ENCODE measurements at regions not wholly inside any gene's neighbourhood (a gene's known extent, or its start where the extent isn't known, plus 50 kb on each side); places are given as distances from the start of the nearest gene placed in this dataset.

- DNase-seq: no peak
These were observed 176.1 kb downstream of the DAD1 start for GRCh38 chr14:22412926-22413411.

GRCh38 chr14:22411398-22412055 is 177.5 kb downstream of the DAD1 start:
- DNase-seq: no peak

- no peak for DNase-seq
These were observed 178.5 kb downstream of the DAD1 start for GRCh38 chr14:22410497-22410896.

- no peak for DNase-seq
These were observed 180.0 kb downstream of the DAD1 start for GRCh38 chr14:22409006-22409405.

DNA sequence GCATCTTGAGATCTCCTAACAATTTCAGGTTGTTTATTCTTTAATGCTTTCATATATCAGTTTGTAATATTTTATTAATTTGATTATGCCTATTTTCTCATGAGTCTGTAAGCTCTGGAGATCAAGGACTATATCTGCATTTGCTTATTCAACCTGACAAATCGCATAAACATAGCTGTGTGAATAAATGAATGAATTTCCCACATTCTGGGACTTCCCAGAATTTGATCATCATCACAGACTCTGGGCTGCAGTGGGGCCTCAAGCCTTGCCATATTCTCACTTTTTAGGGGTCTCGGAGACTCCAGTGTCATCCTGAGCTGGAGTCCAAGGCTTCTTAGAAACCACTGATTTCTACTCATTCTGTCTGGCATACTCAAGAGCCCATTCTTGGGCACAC is 180.5 kb downstream of the DAD1 start:
- DNase-seq: no peak

- DNase-seq: no peak
These were observed 182.0 kb downstream of the DAD1 start for GRCh38 chr14:22407033-22407432.

DNA sequence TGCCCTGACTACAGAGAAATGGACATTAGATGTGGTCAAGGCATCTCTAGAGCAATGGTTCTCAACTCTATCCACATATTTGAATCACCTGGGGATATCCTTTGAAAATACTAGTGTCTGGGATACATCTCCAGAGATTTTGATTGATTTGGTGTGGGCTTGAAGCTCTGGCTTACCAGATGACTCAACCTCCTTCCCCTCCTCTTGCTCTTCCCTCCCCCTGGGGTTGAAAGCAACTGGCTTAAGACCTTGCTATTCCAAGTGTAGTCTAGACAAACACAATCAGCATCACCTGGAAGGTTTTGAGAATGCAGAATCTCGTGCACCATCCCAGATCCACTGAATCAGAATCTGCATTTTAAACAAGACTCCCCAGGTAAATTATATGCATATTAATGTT is 183.8 kb downstream of the DAD1 start:
- no peak for DNase-seq

DNA sequence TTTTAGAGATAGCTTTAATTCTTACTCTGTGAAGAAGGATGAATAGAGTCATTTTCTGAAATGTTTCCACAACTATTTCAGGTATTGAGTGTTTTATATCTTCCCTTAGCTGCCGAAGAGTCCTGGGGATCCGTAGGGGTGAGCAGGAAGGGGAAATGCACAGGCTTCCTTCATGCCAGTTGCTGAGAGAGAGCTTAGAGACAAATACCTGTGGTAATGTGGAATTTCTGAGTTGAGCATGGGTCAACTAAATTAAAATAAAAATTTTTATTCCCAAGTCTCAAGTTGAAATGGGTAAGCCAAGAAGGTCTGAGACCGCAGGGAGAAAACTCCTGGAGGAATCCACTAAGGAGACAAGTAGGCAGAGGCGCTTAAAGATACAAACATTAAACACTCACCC is 185.7 kb downstream of the DAD1 start:
- no peak for DNase-seq

GRCh38 chr14:22400655-22401259 is 188.3 kb downstream of the DAD1 start:
- DNase-seq: no peak

DNA sequence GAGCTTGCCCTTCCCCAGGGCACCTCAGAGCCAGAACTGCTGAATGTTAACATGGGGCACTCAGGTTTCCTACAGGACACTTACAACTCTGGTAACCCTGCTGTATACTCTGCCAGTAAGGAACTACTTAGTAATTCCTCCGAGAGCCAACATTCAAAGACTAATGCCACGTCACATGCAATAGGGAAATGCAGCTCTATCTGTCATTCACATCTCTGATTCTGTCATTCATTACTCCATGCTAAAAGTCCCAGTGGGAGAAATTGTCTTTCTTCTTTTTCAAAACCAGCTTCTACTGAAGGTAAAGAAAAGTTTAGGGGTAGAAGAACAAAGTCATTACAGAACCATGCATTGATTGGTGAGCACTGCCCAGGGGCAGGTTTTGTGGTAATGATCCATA is 189.2 kb downstream of the DAD1 start:
- no peak for DNase-seq

- DNase-seq: no peak
These were observed 191.7 kb downstream of the DAD1 start for GRCh38 chr14:22397221-22397737.

- DNase-seq: no peak
These were observed 193.2 kb downstream of the DAD1 start for GRCh38 chr14:22395803-22396202.

DNA sequence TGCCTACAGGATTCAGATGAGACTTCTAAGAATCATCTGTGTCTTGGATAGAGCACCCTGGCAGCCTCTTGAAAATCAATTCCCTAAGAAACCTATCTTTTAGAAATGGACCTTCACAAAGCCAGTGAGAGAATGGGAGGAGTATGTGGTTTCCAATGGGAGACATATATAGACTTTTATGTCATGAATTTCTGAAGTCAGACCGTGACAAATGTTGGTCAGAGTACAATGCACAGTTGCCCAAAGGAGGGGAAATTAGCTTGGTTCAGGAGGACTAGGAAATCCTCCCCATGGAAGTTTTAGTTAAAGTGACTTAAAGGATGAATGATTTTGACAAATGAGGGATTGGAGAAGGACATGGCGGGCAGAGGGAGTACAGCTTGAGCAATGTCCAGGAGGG is 194.4 kb downstream of the DAD1 start:
- no peak for DNase-seq

- no peak for DNase-seq
These were observed 195.2 kb downstream of the DAD1 start for GRCh38 chr14:22393796-22394195.

DNA sequence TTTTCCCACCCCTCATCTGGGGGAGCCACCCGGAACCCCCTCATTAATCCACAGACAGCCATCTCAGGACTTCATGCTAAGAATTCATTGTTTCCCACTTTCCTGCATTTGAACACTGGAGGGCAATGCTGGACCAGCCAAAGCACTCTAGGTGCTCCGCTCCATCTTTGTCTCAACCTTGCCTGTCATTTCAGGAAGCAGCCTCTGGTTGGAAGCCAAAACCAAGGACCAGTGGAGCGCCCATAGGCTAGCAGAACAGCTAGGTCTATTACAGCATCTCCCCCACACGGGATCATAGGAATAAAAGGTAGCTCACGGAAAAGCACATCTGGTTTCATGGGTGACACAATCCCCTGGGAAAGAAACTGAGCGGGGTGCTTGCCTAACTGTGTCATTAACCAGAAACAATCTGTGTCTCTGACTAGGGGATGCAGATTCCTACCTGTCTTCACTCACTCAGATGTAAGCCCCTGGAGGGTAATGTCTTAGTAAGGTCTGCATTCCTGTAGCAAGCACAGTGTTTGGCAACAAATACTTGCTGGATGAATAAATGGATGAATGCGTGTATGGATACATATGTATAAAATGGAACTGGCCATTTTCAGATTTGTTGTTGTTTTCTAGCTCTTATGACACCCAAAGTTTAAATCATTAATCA is 197.0 kb downstream of the DAD1 start:
- no peak for DNase-seq

DNA sequence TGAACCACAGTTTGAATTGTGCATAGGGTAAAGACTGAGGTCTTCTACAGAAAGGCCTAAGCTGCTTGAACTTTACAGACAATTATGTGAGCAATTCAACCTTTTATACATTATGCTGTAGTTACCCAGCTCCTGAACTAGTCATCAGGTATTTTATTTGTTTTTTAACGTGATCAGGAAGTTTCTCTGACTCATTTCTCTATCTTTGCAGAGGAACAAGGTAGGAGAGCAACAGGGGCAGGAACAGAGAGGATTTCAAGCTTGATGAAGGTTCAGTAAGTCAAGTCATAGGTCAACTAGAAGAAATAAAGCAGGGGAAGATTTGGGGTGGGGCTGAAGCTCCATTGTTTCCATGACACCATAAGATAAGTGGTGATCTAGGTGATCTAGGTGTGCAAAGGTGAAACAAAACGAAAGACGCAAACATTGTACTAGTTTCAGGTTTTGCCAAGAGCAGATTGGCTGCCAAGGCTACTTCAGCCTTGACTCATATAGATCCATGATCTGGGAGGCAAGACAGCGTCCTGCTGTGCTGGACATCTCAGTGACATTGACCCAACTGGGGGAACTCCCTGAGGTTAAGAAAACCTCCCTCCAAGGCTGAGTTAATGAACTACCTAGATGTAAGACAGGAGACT is 198.1 kb downstream of the DAD1 start:
- DNase-seq: no peak

DNA sequence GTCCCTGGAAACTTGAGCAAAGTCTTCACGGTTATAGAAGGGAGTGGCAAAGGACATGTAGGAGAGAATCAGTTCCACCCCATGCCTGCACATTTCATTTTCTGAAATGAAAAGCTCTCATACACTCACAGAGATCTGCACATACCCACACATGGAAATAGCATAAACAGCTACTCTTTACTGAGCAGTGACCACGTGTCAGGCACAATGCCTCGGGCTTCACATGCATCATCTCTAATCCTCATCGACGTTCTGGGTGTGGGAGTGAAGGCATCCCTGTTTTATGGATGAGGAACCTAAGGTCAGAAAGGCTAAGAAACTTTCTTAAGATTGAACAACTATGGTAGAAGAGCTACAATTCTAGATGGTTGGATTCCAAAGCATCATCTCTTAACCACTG is 198.8 kb downstream of the DAD1 start:
- DNase-seq: no peak

GRCh38 chr14:22388669-22389595 is 200.1 kb downstream of the DAD1 start:
- no peak for DNase-seq

DNA sequence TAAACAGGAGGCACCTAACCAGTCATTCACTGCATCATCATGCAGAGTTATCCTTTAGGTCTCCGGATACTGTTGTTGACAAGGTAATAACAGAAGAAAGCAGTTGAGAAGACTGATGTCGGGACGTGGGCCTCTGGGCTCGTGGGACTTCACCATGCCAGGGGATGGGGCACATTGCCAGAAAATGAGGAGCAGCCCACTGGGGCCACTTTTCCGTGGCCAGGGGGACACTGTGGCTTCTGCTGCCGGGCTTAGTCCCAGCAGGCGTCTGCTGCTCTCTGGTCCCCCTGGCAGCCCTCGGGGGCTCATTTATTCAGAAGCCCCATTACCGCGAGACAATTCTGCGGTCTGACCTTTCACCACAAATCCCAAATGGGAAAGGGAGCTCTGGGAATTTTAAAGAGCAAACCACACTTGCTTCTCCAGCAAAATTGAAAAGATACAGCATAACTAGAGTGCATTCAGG is 201.2 kb downstream of the DAD1 start:
- DNase-seq: no peak

- DNase-seq: peak; percentile 19
These were observed 201.9 kb downstream of the DAD1 start for GRCh38 chr14:22386924-22387775.

- DNase-seq: no peak
These were observed 204.0 kb downstream of the DAD1 start for GRCh38 chr14:22384974-22385526.
